H4 (cell line): ENCODE measurements at regions not wholly inside any gene's neighbourhood (a gene's known extent, or its start where the extent isn't known, plus 50 kb on each side); places are given as distances from the start of the nearest gene placed in this dataset.
A peak's percentile ranks its signal among the peaks of the same experiment; 100 is the strongest.

Experiments used
- DNase-seq: peaks from one replicate; pipeline ENCODE4 v3.0.0-alpha.2; 2015; ENCODE audit warnings: low spot score

GRCh38 chr3:105923140-105923539, 54.3 kb upstream of the CBLB start:
- DNase-seq: no peak

GRCh38 chr3:105927741-105928140, 58.9 kb upstream of the CBLB start:
- no peak for DNase-seq

- no peak for DNase-seq
These were observed 61.9 kb upstream of the CBLB start for GRCh38 chr3:105930733-105931132.

- no peak for DNase-seq
These were observed 62.7 kb upstream of the CBLB start for GRCh38 chr3:105931500-105931899.

- DNase-seq: no peak
These were observed 65.1 kb upstream of the CBLB start for GRCh38 chr3:105933871-105934270.

GRCh38 chr3:105938101-105938500, 69.3 kb upstream of the CBLB start:
- peak; percentile 9 for DNase-seq

GRCh38 chr3:105938806-105939205, 70.0 kb upstream of the CBLB start:
- DNase-seq: no peak

- no peak for DNase-seq
These were observed 75.5 kb upstream of the CBLB start for GRCh38 chr3:105944276-105944675.

GRCh38 chr3:105944721-105945120, 75.9 kb upstream of the CBLB start:
- peak; percentile 15 for DNase-seq

- no peak for DNase-seq
These were observed 79.3 kb upstream of the CBLB start for GRCh38 chr3:105948101-105948500.

GRCh38 chr3:105950881-105951600, 82.2 kb upstream of the CBLB start:
- no peak for DNase-seq

- DNase-seq: no peak
These were observed 85.0 kb upstream of the CBLB start for GRCh38 chr3:105953831-105954230.

GRCh38 chr3:105956306-105956705, 87.5 kb upstream of the CBLB start:
- no peak for DNase-seq

GRCh38 chr3:105957722-105958121, 88.9 kb upstream of the CBLB start:
- no peak for DNase-seq

- no peak for DNase-seq
These were observed 89.6 kb upstream of the CBLB start for GRCh38 chr3:105958237-105959000.

GRCh38 chr3:105959851-105960250, 91.0 kb upstream of the CBLB start:
- no peak for DNase-seq

GRCh38 chr3:105960381-105960780, 91.6 kb upstream of the CBLB start:
- DNase-seq: no peak

- no peak for DNase-seq
These were observed 94.3 kb upstream of the CBLB start for GRCh38 chr3:105963161-105963560.

- no peak for DNase-seq
These were observed 96.6 kb upstream of the CBLB start for GRCh38 chr3:105965384-105965783.

GRCh38 chr3:105967117-105967516, 98.3 kb upstream of the CBLB start:
- DNase-seq: no peak

- peak; percentile 66 for DNase-seq
These were observed 101.5 kb upstream of the CBLB start for GRCh38 chr3:105970283-105970682.

GRCh38 chr3:105972069-105972468, 103.3 kb upstream of the CBLB start:
- DNase-seq: no peak

GRCh38 chr3:105974381-105974780, 105.6 kb upstream of the CBLB start:
- DNase-seq: no peak
